Endodermal cell (in vitro differentiated cells): ENCODE measurements at regions not wholly inside any gene's neighbourhood (a gene's known extent, or its start where the extent isn't known, plus 50 kb on each side); places are given as distances from the start of the nearest gene placed in this dataset.

Experiments used
- DNase-seq: peaks from one replicate; pipeline ENCODE4 v3.0.0-alpha.2; 2017
- H3K27ac ChIP-seq: 2 replicates; pipeline ENCODE4 v1.5.1; 2013; ENCODE audit warnings: mild to moderate bottlenecking, low read depth, low read length, moderate library complexity
- H3K27me3 ChIP-seq: 2 replicates; pipeline ENCODE4 v1.6.1; 2013; ENCODE audit warnings: mild to moderate bottlenecking, low read length, moderate library complexity; ENCODE audit not compliant: insufficient read depth, control insufficient read depth, poor library complexity, severe bottlenecking
- H3K36me3 ChIP-seq: 2 replicates; pipeline ENCODE4 v1.7.0; 2013; ENCODE audit warnings: mild to moderate bottlenecking, low read length, moderate library complexity; ENCODE audit not compliant: control insufficient read depth, insufficient read depth
- H3K4me1 ChIP-seq: one replicate; pipeline ENCODE4 v1.7.0; 2013; ENCODE audit warnings: low read length; ENCODE audit not compliant: control insufficient read depth, insufficient read depth
- H3K4me3 ChIP-seq: 2 replicates; pipeline ENCODE4 v1.5.1; 2013; ENCODE audit warnings: mild to moderate bottlenecking, low read length, moderate library complexity
- H3K9ac ChIP-seq: 2 replicates; pipeline ENCODE4 v1.6.1; 2013; ENCODE audit warnings: mild to moderate bottlenecking, low read length, moderate library complexity; ENCODE audit not compliant: poor library complexity, severe bottlenecking; ENCODE audit errors: extremely low read depth
- H3K9me3 ChIP-seq: 2 replicates; pipeline ENCODE4 v1.6.1; 2013; ENCODE audit warnings: mild to moderate bottlenecking, low read length, moderate library complexity; ENCODE audit not compliant: control insufficient read depth
- H3K27ac Mint-ChIP-seq: 2 replicates; pipeline ENCODE4 v1.8.0; 2020; ENCODE audit warnings: mixed read lengths
- H3K27me3 Mint-ChIP-seq: 2 replicates; pipeline ENCODE4 v1.8.0; 2021; ENCODE audit warnings: mild to moderate bottlenecking, mixed read lengths; ENCODE audit not compliant: insufficient read depth
- H3K36me3 Mint-ChIP-seq: 2 replicates; pipeline ENCODE4 v1.8.0; 2020; ENCODE audit warnings: low read depth, mixed read lengths
- H3K4me1 Mint-ChIP-seq: 2 replicates; pipeline ENCODE4 v1.8.0; 2020; ENCODE audit warnings: mixed read lengths
- H3K4me3 Mint-ChIP-seq: 2 replicates; pipeline ENCODE4 v1.8.0; 2020; ENCODE audit warnings: mild to moderate bottlenecking, moderate library complexity, mixed read lengths
- H3K9me3 Mint-ChIP-seq: 2 replicates; pipeline ENCODE4 v1.8.0; 2020; ENCODE audit warnings: mild to moderate bottlenecking, mixed read lengths
- WGBS, 2 experiments: methylation state at CpG; one replicate each; pipeline versions ENCODE4 v1.1.5 to v1.1.7; 2013; ENCODE audit warnings: missing lambda C conversion rate in 2 of 2, mixed read lengths in 1 of 2; ENCODE audit not compliant: insufficient coverage in 1 of 2, insufficient read length in 1 of 2; 5-methylcytosine and 5-hydroxymethylcytosine counted together
- TF ChIP-seq, protein P1 (sequence below): fragments of 200-600 bp; sonication (generic); conservative IDR thresholded peaks from 2 replicates; pipeline ENCODE4 v1.5.0; 2021; ENCODE audit warnings: antibody characterized with exemption, mild to moderate bottlenecking

DNA sequence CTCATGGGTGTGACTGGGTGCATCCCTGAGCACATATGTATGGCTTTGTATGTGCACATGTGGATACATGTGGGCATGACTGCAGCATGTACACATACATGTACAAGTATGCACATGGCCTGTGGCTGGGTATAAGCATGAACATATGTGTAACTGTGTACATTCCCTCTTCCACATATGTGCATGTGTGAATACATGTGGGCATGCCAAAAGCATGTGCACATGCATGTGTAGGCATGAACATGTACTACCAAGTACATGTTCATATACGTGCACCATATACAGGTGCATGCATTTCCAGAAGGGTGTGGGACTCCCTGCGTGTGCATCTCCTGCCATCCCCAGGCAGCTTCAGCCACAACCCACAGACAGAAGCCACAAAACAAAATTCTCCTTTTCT lies 208.2 kb downstream of the MN1 start:
- Mint-ChIP-seq H3K36me3 (no peaks in the 10 kb centered on the region), H3K9me3 (no peaks in the 10 kb centered on the region), H3K4me1 (peaks cover 2% of the 10 kb centered on the region), H3K27me3 (no peaks in the 10 kb centered on the region), H3K4me3 (no peak overlapping the region), H3K27ac (no peak overlapping the region)
- Histone ChIP-seq H3K27me3 (no peaks in the 10 kb centered on the region), H3K9ac (no peak overlapping the region), H3K27ac (no peak overlapping the region), H3K4me1 (no peaks in the 10 kb centered on the region), H3K9me3 (no peaks in the 10 kb centered on the region), H3K4me3 (no peak overlapping the region), H3K36me3 (no peaks in the 10 kb centered on the region)
- TF ChIP-seq, protein P1, sequence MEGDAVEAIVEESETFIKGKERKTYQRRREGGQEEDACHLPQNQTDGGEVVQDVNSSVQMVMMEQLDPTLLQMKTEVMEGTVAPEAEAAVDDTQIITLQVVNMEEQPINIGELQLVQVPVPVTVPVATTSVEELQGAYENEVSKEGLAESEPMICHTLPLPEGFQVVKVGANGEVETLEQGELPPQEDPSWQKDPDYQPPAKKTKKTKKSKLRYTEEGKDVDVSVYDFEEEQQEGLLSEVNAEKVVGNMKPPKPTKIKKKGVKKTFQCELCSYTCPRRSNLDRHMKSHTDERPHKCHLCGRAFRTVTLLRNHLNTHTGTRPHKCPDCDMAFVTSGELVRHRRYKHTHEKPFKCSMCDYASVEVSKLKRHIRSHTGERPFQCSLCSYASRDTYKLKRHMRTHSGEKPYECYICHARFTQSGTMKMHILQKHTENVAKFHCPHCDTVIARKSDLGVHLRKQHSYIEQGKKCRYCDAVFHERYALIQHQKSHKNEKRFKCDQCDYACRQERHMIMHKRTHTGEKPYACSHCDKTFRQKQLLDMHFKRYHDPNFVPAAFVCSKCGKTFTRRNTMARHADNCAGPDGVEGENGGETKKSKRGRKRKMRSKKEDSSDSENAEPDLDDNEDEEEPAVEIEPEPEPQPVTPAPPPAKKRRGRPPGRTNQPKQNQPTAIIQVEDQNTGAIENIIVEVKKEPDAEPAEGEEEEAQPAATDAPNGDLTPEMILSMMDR, result no peak
- 97 to 100% methylated on average over 1 to 2 of the region's 2 CpGs for WGBS, 2 experiments
- DNase-seq, result no peak

DNA sequence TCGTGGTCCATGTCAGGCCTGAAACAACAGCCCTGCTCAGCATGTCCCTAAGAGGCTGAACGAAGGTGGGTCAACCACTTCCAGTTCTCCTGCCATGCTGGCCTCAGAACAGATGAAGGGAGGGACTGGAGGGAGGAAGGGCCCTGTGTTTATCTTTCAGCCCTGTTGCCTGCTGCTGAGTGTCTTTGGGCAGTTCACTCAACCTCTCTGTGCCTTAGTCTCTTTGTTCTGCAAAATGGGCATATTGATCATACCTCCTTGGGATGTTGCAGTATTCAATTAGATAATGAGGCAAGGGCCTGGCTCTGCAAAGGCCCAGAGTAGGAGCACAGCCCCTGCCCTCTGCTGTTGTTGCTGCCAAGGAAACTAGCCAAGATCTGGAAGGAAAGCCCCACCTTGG lies 207.5 kb downstream of the MN1 start:
- no peak overlapping the region for H3K27ac Mint-ChIP-seq
- Histone ChIP-seq H3K27ac (no peak overlapping the region), H3K4me3 (no peak overlapping the region), H3K27me3 (no peaks in the 10 kb centered on the region), H3K9ac (no peak overlapping the region), H3K9me3 (no peaks in the 10 kb centered on the region), H3K36me3 (no peaks in the 10 kb centered on the region), H3K4me1 (no peaks in the 10 kb centered on the region)
- WGBS, 2 experiments, result 77 to 89% methylated on average over 2 of the region's 2 CpGs
- H3K4me1 Mint-ChIP-seq, result peaks cover 2% of the 10 kb centered on the region
- H3K4me3 Mint-ChIP-seq, result no peak overlapping the region
- no peaks in the 10 kb centered on the region for H3K9me3 Mint-ChIP-seq
- no peak for DNase-seq
- TF ChIP-seq, protein P1, result no peak
- H3K27me3 Mint-ChIP-seq, result no peaks in the 10 kb centered on the region
- H3K36me3 Mint-ChIP-seq, result no peaks in the 10 kb centered on the region

DNA sequence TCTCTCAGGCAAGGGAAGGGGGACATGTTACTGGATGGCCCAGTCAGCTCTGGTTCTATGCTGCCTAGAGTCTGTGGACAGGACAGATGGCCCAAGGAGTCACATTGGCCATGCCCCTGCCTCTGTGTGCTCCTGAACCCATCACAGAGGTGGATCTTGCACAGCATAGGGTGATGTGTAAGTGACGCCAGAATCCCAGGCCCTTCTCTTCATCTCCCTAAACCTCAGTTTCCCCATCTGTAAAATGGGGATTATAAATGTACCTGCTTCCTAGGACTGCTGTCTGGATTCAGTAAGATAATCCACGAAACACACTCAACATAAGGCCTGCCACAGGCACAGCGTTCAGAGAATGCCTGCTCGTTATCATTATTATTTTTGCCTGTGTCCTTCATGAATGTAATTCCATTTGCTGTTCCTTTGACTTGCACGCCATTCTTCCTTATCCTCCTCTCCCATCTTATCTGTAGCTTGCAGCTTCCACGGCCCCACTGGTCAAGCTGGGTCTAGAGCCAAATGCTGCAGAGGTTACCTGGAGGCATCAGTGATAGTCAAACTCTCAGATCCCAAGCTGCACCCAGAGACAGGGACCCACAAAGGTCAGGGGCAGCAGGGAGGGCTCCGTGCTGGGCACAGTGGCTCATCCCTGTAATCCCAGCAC lies 207.0 kb downstream of the MN1 start:
- Mint-ChIP-seq H3K9me3 (no peaks in the 10 kb centered on the region), H3K27ac (no peak overlapping the region), H3K27me3 (no peaks in the 10 kb centered on the region), H3K4me1 (peaks cover 2% of the 10 kb centered on the region), H3K36me3 (no peaks in the 10 kb centered on the region), H3K4me3 (no peak overlapping the region)
- H3K9ac ChIP-seq, result no peak overlapping the region
- DNase-seq, result no peak
- no peaks in the 10 kb centered on the region for H3K27me3 ChIP-seq
- H3K4me3 ChIP-seq, result no peak overlapping the region
- TF ChIP-seq, protein P1, result no peak
- H3K27ac ChIP-seq, result no peak overlapping the region
- 86 to 99% methylated on average over 7 of the region's 7 CpGs for WGBS, 2 experiments
- H3K36me3 ChIP-seq, result no peaks in the 10 kb centered on the region
- no peaks in the 10 kb centered on the region for H3K9me3 ChIP-seq
- H3K4me1 ChIP-seq, result no peaks in the 10 kb centered on the region
